B cell (primary cell): ENCODE measurements at regions not wholly inside any gene's neighbourhood (a gene's known extent, or its start where the extent isn't known, plus 50 kb on each side); places are given as distances from the start of the nearest gene placed in this dataset.

Experiments
- CTCF ChIP-seq: fragments of 200-600 bp; IDR thresholded peaks from one replicate; pipeline ENCODE4 v1.8.0; 2022; ENCODE audit warnings: antibody characterized with exemption, mild to moderate bottlenecking
- EZH2 ChIP-seq: IDR thresholded peaks from 2 replicates; pipeline ENCODE4 v1.6.1; 2012; ENCODE audit warnings: borderline replicate concordance, low read depth, mild to moderate bottlenecking, moderate library complexity, low read length; ENCODE audit not compliant: insufficient read depth, poor library complexity, severe bottlenecking

GRCh38 chr5:34597034-34598027 lies 58.8 kb upstream of the RAI14 start:
- TF ChIP-seq CTCF: no peak
- no peak for TF ChIP-seq EZH2
